ENCODE measurements at regions not wholly inside any gene's neighbourhood (a gene's known extent, or its start where the extent isn't known, plus 50 kb on each side); places are given as distances from the start of the nearest gene placed in this dataset.
"Not testable (repeated sequence)": the region's sequence is repeated elsewhere in the genome, so short reads cannot be mapped to it uniquely, and the experiment has no call there.

DNA sequence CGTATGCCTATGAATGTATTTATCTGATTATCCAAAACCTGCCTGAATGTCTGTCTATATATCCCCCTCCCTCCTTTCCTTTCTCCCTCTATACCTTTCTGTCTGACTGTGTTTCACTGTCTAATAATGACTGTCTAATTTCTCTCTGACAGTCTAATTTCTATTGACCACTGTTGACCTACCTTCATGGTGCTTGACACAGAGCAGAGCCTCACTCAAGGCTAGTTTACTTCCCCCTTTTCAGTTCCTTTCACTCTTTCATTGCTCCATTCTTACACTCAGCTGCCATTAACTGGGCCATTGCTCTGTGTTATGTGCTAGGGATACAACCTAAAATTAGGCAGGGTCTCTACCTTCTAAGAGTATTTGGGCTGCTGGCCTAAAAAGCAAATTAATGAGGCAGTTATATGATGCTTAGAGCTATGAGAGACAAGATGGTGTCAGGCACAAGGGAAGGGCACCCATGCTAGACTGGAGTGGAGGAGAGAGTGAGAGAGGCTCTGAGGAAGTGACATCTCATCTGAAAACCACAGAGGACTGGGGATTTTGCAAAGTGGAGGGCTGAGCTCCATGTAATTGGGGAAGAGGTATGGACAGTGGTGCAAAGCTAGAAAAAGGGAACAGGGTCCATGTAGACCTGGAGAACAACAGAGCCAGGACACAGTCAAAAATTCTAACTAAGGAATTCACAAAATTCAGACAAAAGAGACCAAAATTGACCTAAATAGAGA lies 348.6 kb upstream of the CHRNA7 start:
- not testable (repeated sequence) for H3K4me3 ChIP-seq (ENCODE audit: low read depth, low read length); DNase-seq (ENCODE audit: low read depth)

DNA sequence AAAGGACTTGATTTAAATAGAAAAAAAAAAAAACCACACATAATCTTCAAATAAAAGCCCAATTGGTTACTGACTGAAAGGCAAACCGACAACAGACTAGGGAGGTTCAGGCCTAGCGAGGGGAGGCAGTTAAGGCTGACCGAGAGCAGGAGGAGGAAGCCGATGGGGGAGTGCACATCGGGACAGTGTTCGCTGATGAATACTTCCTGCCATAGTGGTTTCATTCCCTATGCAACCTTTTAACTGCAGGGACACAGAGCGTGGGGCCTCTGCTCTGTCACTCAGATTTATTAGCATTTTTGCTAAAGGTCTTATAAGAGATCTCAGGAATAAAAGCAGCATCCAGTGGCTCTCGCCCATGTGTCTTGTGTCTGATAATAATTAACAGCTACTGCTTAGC lies 343.2 kb upstream of the CHRNA7 start:
- not testable (repeated sequence) for DNase-seq (ENCODE audit: low read depth)

DNA sequence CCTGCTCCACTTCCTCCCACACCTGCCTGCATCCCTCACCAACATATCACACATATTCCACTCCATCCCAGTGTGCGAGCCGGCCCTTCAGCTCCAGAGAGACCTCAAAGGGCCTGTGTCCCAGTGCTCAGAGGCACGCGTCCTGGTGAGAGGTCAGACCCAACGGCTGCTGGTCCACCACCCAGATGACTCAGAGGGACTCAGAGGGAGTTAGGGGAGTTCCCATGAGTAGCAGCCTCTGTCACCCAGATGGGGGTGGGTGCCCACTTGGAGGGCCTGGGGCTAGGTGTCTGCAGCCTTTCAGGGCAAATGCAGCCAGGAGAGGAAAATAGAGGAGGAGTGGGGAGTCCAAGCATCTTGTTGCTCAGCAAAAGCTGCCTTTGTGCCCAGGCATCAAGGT lies 333.8 kb upstream of the CHRNA7 start:
- not testable (repeated sequence) for DNase-seq (ENCODE audit: low read depth); H3K4me3 ChIP-seq (ENCODE audit: low read depth, low read length)

More for the DNA sequence above, 343.2 kb upstream of the CHRNA7 start:
- not testable (repeated sequence) for H3K4me3 ChIP-seq (ENCODE audit: low read depth, low read length)

GRCh38 chr15:31705076-31705678 lies 325.1 kb upstream of the CHRNA7 start:
- H3K4me3 ChIP-seq (ENCODE audit: low read depth, low read length); DNase-seq (ENCODE audit: low read depth): not testable (repeated sequence)

DNA sequence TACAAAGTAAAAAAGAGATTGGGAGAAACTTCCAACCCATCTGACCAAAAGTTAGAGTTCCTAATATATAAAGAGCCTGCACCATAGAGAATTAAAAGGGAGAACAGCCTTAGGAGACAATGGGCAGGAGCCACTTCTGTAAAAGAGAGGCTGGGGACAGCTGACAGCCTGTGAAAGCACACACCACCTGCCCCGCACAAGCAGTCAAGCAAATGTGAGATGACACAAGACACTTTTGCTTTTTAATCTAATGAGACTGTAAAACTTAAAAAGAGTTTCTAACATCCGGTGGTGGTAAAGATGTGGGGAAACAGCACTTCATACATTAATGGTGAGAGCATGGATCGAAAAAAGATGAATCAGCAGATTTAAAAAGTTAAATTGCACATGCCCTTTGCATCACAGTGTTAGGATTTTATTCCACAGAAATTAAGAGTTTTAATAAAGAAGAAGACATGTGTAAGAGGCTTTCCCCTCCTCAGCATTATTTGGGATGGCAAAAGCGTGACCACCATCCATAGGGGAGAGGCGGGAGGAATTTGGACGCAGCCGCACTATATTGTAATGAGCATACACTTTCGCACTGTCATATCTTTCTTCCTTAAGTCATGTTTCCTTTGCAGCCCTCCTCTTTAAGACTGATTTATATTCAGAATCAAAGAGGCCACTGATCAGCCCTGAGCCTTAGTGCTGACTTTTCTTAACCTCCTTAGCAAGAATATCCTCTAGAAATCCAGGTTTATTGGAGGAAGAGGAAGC lies 322.2 kb upstream of the CHRNA7 start:
- not testable (repeated sequence) for DNase-seq (ENCODE audit: low read depth); H3K4me3 ChIP-seq (ENCODE audit: low read depth, low read length)

DNA sequence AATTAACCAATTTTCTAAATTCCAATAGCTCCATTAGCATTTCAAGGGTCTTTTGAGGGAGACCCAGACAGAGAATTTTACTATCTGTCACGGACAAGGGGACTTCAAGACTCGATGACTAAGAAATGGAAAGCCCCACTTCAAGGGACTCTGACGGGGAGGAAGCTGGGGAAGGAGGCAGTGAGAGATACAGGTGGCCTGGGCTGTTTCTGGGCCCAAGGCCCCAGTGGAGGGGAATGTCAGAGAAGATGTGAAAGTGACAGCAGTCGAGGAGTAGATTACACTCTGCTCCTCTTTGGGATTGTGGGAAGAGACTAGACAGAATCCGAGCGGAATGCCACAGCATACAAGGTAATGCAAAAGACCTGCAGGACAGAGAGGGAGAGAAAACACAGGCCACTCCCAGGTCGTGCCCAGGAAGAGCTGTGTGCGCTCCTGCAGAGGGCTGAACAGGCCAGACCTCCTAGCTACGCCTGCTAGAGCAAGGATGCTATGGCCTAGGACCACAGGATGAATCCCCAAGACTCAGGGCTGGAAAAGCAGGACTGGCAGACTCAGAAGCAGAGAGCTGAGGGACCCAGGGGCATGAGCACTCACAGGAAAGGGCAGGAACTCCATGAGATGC lies 321.5 kb upstream of the CHRNA7 start:
- H3K4me3 ChIP-seq (ENCODE audit: low read depth, low read length); DNase-seq (ENCODE audit: low read depth): not testable (repeated sequence)

GRCh38 chr15:31709479-31709878 lies 320.8 kb upstream of the CHRNA7 start:
- DNase-seq (ENCODE audit: low read depth); H3K4me3 ChIP-seq (ENCODE audit: low read depth, low read length): not testable (repeated sequence)

DNA sequence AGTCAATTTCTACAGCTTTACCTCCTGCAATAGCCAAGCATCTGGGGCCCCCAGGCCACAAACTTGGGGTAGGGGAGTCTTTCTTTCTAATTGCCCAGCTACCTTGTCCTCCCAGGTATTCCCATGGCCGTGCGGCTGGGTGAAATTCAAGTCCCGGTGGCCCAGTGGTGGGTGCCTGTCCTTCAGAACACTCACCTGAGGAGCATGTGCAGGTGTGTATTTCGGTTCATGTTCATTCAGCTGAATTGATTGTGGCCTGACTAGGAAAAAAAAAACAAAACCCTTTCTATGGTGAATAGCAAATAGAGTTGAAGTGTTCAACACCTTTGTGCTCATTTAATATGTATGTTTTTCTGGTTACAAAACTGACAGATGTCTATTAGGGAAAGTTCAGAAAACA lies 319.5 kb upstream of the CHRNA7 start:
- not testable (repeated sequence) for DNase-seq (ENCODE audit: low read depth)

DNA sequence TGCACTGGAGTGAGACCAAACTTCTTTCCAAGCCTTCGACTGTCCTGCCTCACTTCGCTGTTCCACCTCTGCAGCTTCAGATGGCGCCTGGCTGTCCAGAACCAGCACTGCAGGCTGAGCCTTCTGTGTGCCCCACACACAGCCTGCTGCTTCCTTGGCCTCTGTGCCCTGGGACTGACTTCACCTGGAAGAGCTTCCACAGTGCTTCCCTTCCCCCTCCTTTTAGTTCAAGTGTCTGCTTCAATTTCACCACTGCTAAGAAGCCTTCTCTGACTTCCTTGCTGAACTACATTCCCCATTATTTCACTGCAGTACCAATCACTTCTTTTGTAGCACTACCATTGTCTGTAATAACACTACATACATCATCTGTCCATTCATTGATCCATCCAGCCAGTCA lies 315.1 kb upstream of the CHRNA7 start:
- DNase-seq (ENCODE audit: low read depth); H3K4me3 ChIP-seq (ENCODE audit: low read depth, low read length): not testable (repeated sequence)

More for the DNA sequence above, 319.5 kb upstream of the CHRNA7 start:
- not testable (repeated sequence) for H3K4me3 ChIP-seq (ENCODE audit: low read depth, low read length)

DNA sequence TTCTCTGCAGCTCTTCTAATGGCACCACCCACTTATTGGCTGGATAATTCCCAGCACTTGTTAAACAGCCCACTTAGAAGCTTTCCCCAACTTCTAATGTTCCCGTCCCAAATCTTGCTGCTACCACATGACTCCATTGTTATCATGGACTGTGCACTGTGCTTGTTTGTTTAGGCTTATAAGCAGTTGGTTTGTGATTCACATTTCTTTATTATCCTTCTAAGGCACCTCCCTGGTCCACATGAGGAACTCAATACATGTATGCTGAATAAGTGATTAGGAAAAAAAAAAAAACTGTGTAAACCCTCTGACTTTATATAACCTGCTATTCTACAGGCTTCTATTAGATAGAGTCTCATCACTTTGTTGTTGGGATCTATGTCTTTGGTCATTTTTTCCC lies 311.7 kb upstream of the CHRNA7 start:
- not testable (repeated sequence) for H3K4me3 ChIP-seq (ENCODE audit: low read depth, low read length); DNase-seq (ENCODE audit: low read depth)

DNA sequence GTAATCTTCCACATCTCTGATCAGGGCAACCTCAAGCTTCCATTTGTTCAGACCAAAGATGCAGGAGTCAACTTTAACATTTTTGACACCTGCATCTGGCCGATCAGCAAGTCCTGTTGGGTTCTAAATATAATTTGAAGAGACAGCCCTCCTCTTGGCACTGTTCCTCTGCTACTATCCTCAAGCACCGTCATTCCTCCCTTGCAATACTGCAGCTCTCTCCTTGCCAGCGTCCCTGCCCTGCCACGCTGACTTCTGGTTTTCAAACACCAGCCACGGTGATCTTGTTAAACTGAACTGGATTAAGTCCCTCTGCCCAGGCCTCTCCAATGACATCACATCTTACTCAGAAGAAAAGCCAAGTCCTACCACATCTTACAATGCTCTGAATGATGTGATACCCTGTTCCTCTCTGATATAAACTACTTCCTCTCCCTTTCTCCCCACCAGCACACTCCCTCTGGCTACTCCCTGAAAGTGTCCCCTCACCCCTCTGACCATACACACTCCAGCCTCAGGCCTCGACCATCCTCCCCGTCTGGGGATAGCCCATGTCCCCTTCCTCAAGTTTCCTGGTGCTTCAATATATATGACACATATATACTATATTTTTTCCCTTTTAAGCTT lies 310.8 kb upstream of the CHRNA7 start:
- DNase-seq (ENCODE audit: low read depth); H3K4me3 ChIP-seq (ENCODE audit: low read depth, low read length): not testable (repeated sequence)

GRCh38 chr15:31723019-31723418 lies 307.3 kb upstream of the CHRNA7 start:
- H3K4me3 ChIP-seq (ENCODE audit: low read depth, low read length); DNase-seq (ENCODE audit: low read depth): not testable (repeated sequence)

DNA sequence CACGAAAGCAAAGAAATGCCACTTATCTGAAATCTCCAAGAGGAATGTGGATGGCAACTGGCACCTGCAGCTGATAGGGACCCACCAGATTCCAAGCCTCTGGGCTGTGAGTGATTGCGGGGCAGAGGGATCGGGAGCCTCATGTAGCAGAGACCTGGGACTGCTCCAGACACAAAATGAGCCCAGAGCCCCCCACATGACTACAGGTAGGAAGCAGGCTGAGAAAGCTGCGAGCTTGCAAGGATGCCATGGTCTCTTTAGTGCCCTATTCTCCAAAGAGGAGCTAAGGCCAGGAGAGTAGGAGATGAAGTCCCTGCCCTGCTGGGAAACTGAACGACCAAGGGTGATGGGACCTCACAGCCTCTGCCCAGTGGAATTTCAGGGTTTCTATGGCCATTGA lies 305.4 kb upstream of the CHRNA7 start:
- not testable (repeated sequence) for DNase-seq (ENCODE audit: low read depth); H3K4me3 ChIP-seq (ENCODE audit: low read depth, low read length)

- H3K4me3 ChIP-seq (ENCODE audit: low read depth, low read length); DNase-seq (ENCODE audit: low read depth): not testable (repeated sequence)
These were observed 304.7 kb upstream of the CHRNA7 start for GRCh38 chr15:31725619-31726018.

All from fibroblast of villous mesenchyme (primary cell).